ENCODE measurements at regions not wholly inside any gene's neighbourhood (a gene's known extent, or its start where the extent isn't known, plus 50 kb on each side); places are given as distances from the start of the nearest gene placed in this dataset.

GRCh38 chr4:173862754-173863153 is 332.7 kb upstream of the HAND2 start:
- DNase-seq: no peak
- WGBS, 2 donors (ENCODE audit: low coverage in 1 of 2): 75 to 78% methylated on average over 3 of the region's 3 CpGs

GRCh38 chr4:173860094-173860493 is 330.1 kb upstream of the HAND2 start:
- in situ Hi-C loops (cut with MboI; ENCODE audit: low pct_ligation_motif_present in 1 of 4, low pct_unique_long_range_greater_than_20kb in 1 of 4, low sequenced_read_pairs in 3 of 4): no loop called here
- Histone ChIP-seq H3K4me3 (no peak overlapping the region), H3K4me1 (no peaks in the 10 kb centered on the region), H3K27ac (no peak overlapping the region), H3K36me3 (no peaks in the 10 kb centered on the region), H3K27me3 (no peaks in the 10 kb centered on the region), H3K9me3 (peaks cover 0 to 5% of the 10 kb centered on the region in 2 donors)
- 68 to 75% methylated on average over 1 to 2 of the region's 2 CpGs for whole genome bisulfite sequencing, 2 donors (ENCODE audit: low coverage in 1 of 2)
- intact Hi-C loops (cut with DNase I; ENCODE audit: low total_unique reads): no loop called here
- TF ChIP-seq POLR2AphosphoS5 (IDR thresholded peaks at IDR 0.05) (no peak), CTCF (IDR thresholded peaks at IDR 0.05) (no peak)
- no peak for DNase-seq

More at GRCh38 chr4:173862754-173863153, 332.7 kb upstream of the HAND2 start:
- intact Hi-C loops (cut with DNase I; ENCODE audit: low total_unique reads): no loop called here
- no peak overlapping the region for H3K27ac ChIP-seq
- H3K9me3 ChIP-seq: peaks cover 0 to 6% of the 10 kb centered on the region in 2 donors
- no peak for TF ChIP-seq POLR2A (IDR thresholded peaks at IDR 0.05)
- no peak for TF ChIP-seq POLR2AphosphoS5 (IDR thresholded peaks at IDR 0.05)
- TF ChIP-seq CTCF (IDR thresholded peaks at IDR 0.05): no peak
- TF ChIP-seq EP300 (IDR thresholded peaks at IDR 0.05; ENCODE audit: low read depth): no peak
- H3K4me3 ChIP-seq: no peak overlapping the region
- H3K4me1 ChIP-seq: no peaks in the 10 kb centered on the region
- H3K27me3 ChIP-seq: no peaks in the 10 kb centered on the region
- H3K36me3 ChIP-seq: no peaks in the 10 kb centered on the region
- in situ Hi-C loops (cut with MboI; ENCODE audit: low pct_ligation_motif_present in 1 of 4, low pct_unique_long_range_greater_than_20kb in 1 of 4, low sequenced_read_pairs in 3 of 4): no loop called here

- no peak for TF ChIP-seq POLR2AphosphoS5 (IDR thresholded peaks at IDR 0.05)
- TF ChIP-seq POLR2A (IDR thresholded peaks at IDR 0.05): no peak
- no peak overlapping the region for H3K27ac ChIP-seq
- 55 to 80% methylated on average over 1 to 6 of the region's 6 CpGs for WGBS, 2 donors (ENCODE audit: low coverage in 1 of 2)
Observed at GRCh38 chr4:173859091-173859713, 329.2 kb upstream of the HAND2 start.

GRCh38 chr4:173858471-173858870 is 328.4 kb upstream of the HAND2 start:
- no peaks in the 10 kb centered on the region for H3K4me1 ChIP-seq
- intact Hi-C loops (cut with DNase I; ENCODE audit: low total_unique reads): no loop called here
- no peak overlapping the region for H3K4me3 ChIP-seq
- H3K36me3 ChIP-seq: no peaks in the 10 kb centered on the region
- in situ Hi-C loops (cut with MboI; ENCODE audit: low pct_ligation_motif_present in 1 of 4, low pct_unique_long_range_greater_than_20kb in 1 of 4, low sequenced_read_pairs in 3 of 4): no loop called here
- DNase-seq: no peak
- TF ChIP-seq EP300 (IDR thresholded peaks at IDR 0.05; ENCODE audit: low read depth) (no peak), POLR2A (IDR thresholded peaks at IDR 0.05) (no peak), POLR2AphosphoS5 (IDR thresholded peaks at IDR 0.05) (no peak), CTCF (IDR thresholded peaks at IDR 0.05) (no peak)
- H3K9me3 ChIP-seq: no peaks in the 10 kb centered on the region
- H3K27me3 ChIP-seq: no peaks in the 10 kb centered on the region
- 52 to 68% methylated on average over 2 of the region's 2 CpGs for WGBS, 2 donors (ENCODE audit: low coverage in 1 of 2)
- H3K27ac ChIP-seq: no peak overlapping the region

More at GRCh38 chr4:173859091-173859713, 329.2 kb upstream of the HAND2 start:
- intact Hi-C loops (cut with DNase I; ENCODE audit: low total_unique reads) (no loop called here), in situ Hi-C loops (cut with MboI; ENCODE audit: low pct_ligation_motif_present in 1 of 4, low pct_unique_long_range_greater_than_20kb in 1 of 4, low sequenced_read_pairs in 3 of 4) (no loop called here)
- Histone ChIP-seq H3K36me3 (no peaks in the 10 kb centered on the region), H3K27me3 (no peaks in the 10 kb centered on the region), H3K9me3 (no peaks in the 10 kb centered on the region), H3K4me3 (no peak overlapping the region), H3K4me1 (no peaks in the 10 kb centered on the region)
- DNase-seq: no peak

- Histone ChIP-seq H3K36me3 (no peaks in the 10 kb centered on the region), H3K27ac (no peak overlapping the region), H3K4me3 (no peak overlapping the region), H3K4me1 (no peaks in the 10 kb centered on the region), H3K27me3 (no peaks in the 10 kb centered on the region), H3K9me3 (no peaks in the 10 kb centered on the region)
- in situ Hi-C loops (cut with MboI; ENCODE audit: low pct_ligation_motif_present in 1 of 4, low pct_unique_long_range_greater_than_20kb in 1 of 4, low sequenced_read_pairs in 3 of 4): no loop called here
- intact Hi-C loops (cut with DNase I; ENCODE audit: low total_unique reads): no loop called here
- TF ChIP-seq POLR2A (IDR thresholded peaks at IDR 0.05) (no peak), POLR2AphosphoS5 (IDR thresholded peaks at IDR 0.05) (no peak), CTCF (IDR thresholded peaks at IDR 0.05) (no peak), EP300 (IDR thresholded peaks at IDR 0.05; ENCODE audit: low read depth) (no peak)
- WGBS, 2 donors (ENCODE audit: low coverage in 1 of 2): 73 to 76% methylated on average over 1 of the region's 1 CpG
- DNase-seq: no peak
Observed at GRCh38 chr4:173857828-173858227, 327.8 kb upstream of the HAND2 start.

Measured in transverse colon (tissue), 4 donors.